HCT116 (cell line): ENCODE measurements at regions not wholly inside any gene's neighbourhood (a gene's known extent, or its start where the extent isn't known, plus 50 kb on each side); places are given as distances from the start of the nearest gene placed in this dataset.

Source experiments
- ATAC-seq: fragments of 200-7000 bp; cut with Tn5 transposase; 2 replicates; pipeline ENCODE4 v1.9.1; 2020; ENCODE audit warnings: mild to moderate bottlenecking, moderate library complexity
- BruUV-seq: library from RNA; stranded (reverse); fragments of 400-500 nt; replicated peaks from 2 replicates; lab custom pipeline; 2021; lab: Mats Ljungman, UMichigan
- CTCF ChIA-PET: fragments of 300-600 bp; sonication (Branson Sonifier 250); formaldehyde crosslinking; loops from one replicate; lab custom pipeline; 2021; ENCODE audit warnings: antibody characterized with exemption; lab: Charles Lee
- POLR2A ChIA-PET: fragments of 300-600, 350-600 bp; sonication (Branson Sonifier 250); formaldehyde crosslinking; loops from one replicate; lab custom pipeline; 2021; ENCODE audit warnings: antibody characterized with exemption; lab: Charles Lee
- RAD21 ChIA-PET, 2 experiments: fragments of 300-600 bp; sonication (Branson Sonifier 250); formaldehyde crosslinking; loops; one replicate each; lab custom pipeline; 2023; ENCODE audit warnings: low total read pairs in 2 of 2; ENCODE audit not compliant: uncharacterized antibody in 2 of 2, unreplicated experiment in 2 of 2, low non-redundant PET in 1 of 2; lab: Charles Lee
- DNase-seq: peaks from one replicate; pipeline ENCODE4 v3.0.0-alpha.2; 2010; ENCODE audit warnings: low read depth, low spot score
- H2AFZ ChIP-seq: fragments of 200-600 bp; shearing (Covaris generic), sonication (generic); 2 replicates; pipeline ENCODE4 v1.6.1; 2017; ENCODE audit warnings: low read depth, mixed run types, mixed read lengths, antibody characterized with exemption, low read length; ENCODE audit not compliant: poor library complexity, severe bottlenecking
- H3K27ac ChIP-seq: 2 replicates; pipeline ENCODE4 v1.5.1; 2012; ENCODE audit warnings: low read depth, low read length
- H3K27me3 ChIP-seq: fragments of 200-600 bp; sonication (generic); 2 replicates; pipeline ENCODE4 v1.6.1; 2016; ENCODE audit warnings: mixed run types, low read length, mixed read lengths; ENCODE audit not compliant: insufficient read depth
- H3K36me3 ChIP-seq, 2 experiments: fragments of 200-500 bp in 1 of 2; fragments of 200-600 bp in 1 of 2; sonication (Bioruptor generic) in 1 of 2; sonication (generic) in 1 of 2; 2 replicates each; pipeline versions ENCODE4 v1.5.1 to v1.6.1; 2014 to 2016; ENCODE audit warnings: low read length in 2 of 2, inconsistent platforms in 1 of 2, mixed read lengths in 1 of 2, mixed run types in 1 of 2; ENCODE audit not compliant: insufficient read depth in 2 of 2, control insufficient read depth in 1 of 2
- H3K4me1 ChIP-seq, 2 experiments: fragments of 200-600 bp in 1 of 2; sonication (generic) in 1 of 2; 2 replicates each; pipeline versions ENCODE4 v1.5.1 to v1.6.1; 2012 to 2017; ENCODE audit warnings: low read length in 2 of 2, inconsistent platforms in 1 of 2, mild to moderate bottlenecking in 1 of 2, mixed read lengths in 1 of 2, mixed run types in 1 of 2, moderate library complexity in 1 of 2; ENCODE audit not compliant: insufficient read depth in 2 of 2, control insufficient read depth in 1 of 2
- H3K4me2 ChIP-seq: fragments of 200-600 bp; sonication (generic); 2 replicates; pipeline ENCODE4 v1.6.1; 2017; ENCODE audit warnings: mixed run types, low read length, mixed read lengths
- H3K4me3 ChIP-seq, 2 experiments: fragments of 200-600 bp in 1 of 2; sonication (generic) in 1 of 2; replicated peaks in 1 of 2; 2 replicates each; pipeline ENCODE4 v1.5.1; 2011 to 2016; ENCODE audit warnings: low read length in 2 of 2, control low read depth in 1 of 2, low read depth in 1 of 2, mild to moderate bottlenecking in 1 of 2, mixed read lengths in 1 of 2, mixed run types in 1 of 2
- H3K79me2 ChIP-seq: fragments of 200-600 bp; sonication (generic); 2 replicates; pipeline ENCODE4 v1.6.1; 2017; ENCODE audit warnings: mild to moderate bottlenecking, mixed run types, low read length, moderate library complexity, mixed read lengths; ENCODE audit not compliant: insufficient read depth
- H3K9ac ChIP-seq: fragments of 200-600 bp; sonication (generic); 2 replicates; pipeline ENCODE4 v1.6.1; 2016; ENCODE audit warnings: low read length, mixed read lengths
- H3K9me2 ChIP-seq: fragments of 200-600 bp; sonication (generic), shearing (Covaris generic); 2 replicates; pipeline ENCODE4 v1.6.1; 2017; ENCODE audit warnings: mixed run types, mild to moderate bottlenecking, moderate library complexity; ENCODE audit not compliant: insufficient read depth
- H3K9me3 ChIP-seq, 2 experiments: fragments of 200-500 bp in 1 of 2; fragments of 200-600 bp in 1 of 2; sonication (Bioruptor generic) in 1 of 2; sonication (generic) in 1 of 2; 2 replicates each; pipeline ENCODE4 v1.6.1; 2014 to 2017; ENCODE audit warnings: low read length in 2 of 2, mixed read lengths in 2 of 2, inconsistent platforms in 1 of 2, low read depth in 1 of 2, mild to moderate bottlenecking in 1 of 2, mixed run types in 1 of 2, moderate library complexity in 1 of 2; ENCODE audit not compliant: control insufficient read depth in 1 of 2, insufficient read depth in 1 of 2
- H4K20me1 ChIP-seq: fragments of 200-600 bp; sonication (generic), shearing (Covaris generic); 2 replicates; pipeline ENCODE4 v1.6.1; 2017; ENCODE audit warnings: mixed run types, mild to moderate bottlenecking, moderate library complexity; ENCODE audit not compliant: insufficient read depth
- ATF3 ChIP-seq: IDR thresholded peaks from 2 replicates; pipeline ENCODE4 v1.6.1; 2012
- CBX3 ChIP-seq: IDR thresholded peaks from 2 replicates; pipeline ENCODE4 v1.6.1; 2012; ENCODE audit warnings: low read depth
- CTCF ChIP-seq, 3 experiments: fragments of 200-600 bp in 1 of 3; sonication (generic) in 1 of 3; IDR thresholded peaks in 2 of 3; conservative IDR thresholded peaks in 1 of 3; 2 replicates each; pipeline ENCODE4 v1.5.1; 2012 to 2017; ENCODE audit warnings: low read depth in 2 of 3, low read length in 2 of 3, antibody characterized with exemption in 1 of 3, borderline replicate concordance in 1 of 3, control low read depth in 1 of 3, mild to moderate bottlenecking in 1 of 3, mixed read lengths in 1 of 3, mixed run types in 1 of 3, moderate library complexity in 1 of 3; ENCODE audit not compliant: insufficient read depth in 1 of 3
- RAD21 ChIP-seq: IDR thresholded peaks from 2 replicates; pipeline ENCODE4 v1.6.1; 2012; ENCODE audit warnings: low read depth, mild to moderate bottlenecking
- REST ChIP-seq: IDR thresholded peaks from 2 replicates; pipeline ENCODE4 v1.6.1; 2012; ENCODE audit warnings: low read depth
- SRF ChIP-seq: IDR thresholded peaks from 2 replicates; pipeline ENCODE4 v1.6.1; 2012; ENCODE audit warnings: low read depth
- intact Hi-C: fragments of 100-400 bp; cut with micrococcal nuclease; formaldehyde crosslinking; loops from 2 replicates; pipeline ENCODE4 v1.10.0; 2022

- H3K9me3 ChIP-seq, result no peaks in the 10 kb centered on the region
- H3K4me3 ChIP-seq, result no peak overlapping the region
- CTCF ChIA-PET, result no interaction called here
- ATAC-seq, result no peak
- H3K27me3 ChIP-seq, result no peaks in the 10 kb centered on the region
- POLR2A ChIA-PET, result no interaction called here
- H3K27ac ChIP-seq, result no peak overlapping the region
- H3K9ac ChIP-seq, result no peak overlapping the region
- intact Hi-C loops, result loop anchor here (5.0 kb wide), 2 partner anchors 166 to 871 kb away; no protein-coding TSS in a partner anchor
- no peak for TF ChIP-seq ATF3
- TF ChIP-seq CTCF (IDR thresholded peaks at IDR 0.05 in 2 of 3, conservative IDR thresholded peaks at IDR 0.05 in 1 of 3; ENCODE audit: borderline replicate concordance in 1 of 3, insufficient read depth in 1 of 3, low read depth in 2 of 3, low read length in 2 of 3), result no peak
- TF ChIP-seq RAD21, result no peak
- no peak for TF ChIP-seq REST
- no peak for TF ChIP-seq CBX3
- no peak for TF ChIP-seq SRF
- H3K4me2 ChIP-seq, result no peak overlapping the region
- H3K79me2 ChIP-seq, result no peaks in the 10 kb centered on the region
- H3K4me1 ChIP-seq, result peaks cover 11 to 24% of the 10 kb centered on the region in 2 experiments
- H3K9me2 ChIP-seq, result no peaks in the 10 kb centered on the region
- DNase-seq, result no peak
- no peak overlapping the region for H2AFZ ChIP-seq
- H4K20me1 ChIP-seq, result no peaks in the 10 kb centered on the region
- no peaks in the 10 kb centered on the region for H3K36me3 ChIP-seq
- BruUV-seq, result no TSS peak
- RAD21 ChIA-PET, result no interaction called here
Measured at GRCh38 chr1:244212797-244213475, 161.9 kb downstream of the ZBTB18 start.
